ENCODE measurements at regions not wholly inside any gene's neighbourhood (a gene's known extent, or its start where the extent isn't known, plus 50 kb on each side); places are given as distances from the start of the nearest gene placed in this dataset.
A peak's percentile ranks its signal among the peaks of the same experiment; 100 is the strongest.
"Not testable (repeated sequence)": the region's sequence is repeated elsewhere in the genome, so short reads cannot be mapped to it uniquely, and the experiment has no call there.

DNA sequence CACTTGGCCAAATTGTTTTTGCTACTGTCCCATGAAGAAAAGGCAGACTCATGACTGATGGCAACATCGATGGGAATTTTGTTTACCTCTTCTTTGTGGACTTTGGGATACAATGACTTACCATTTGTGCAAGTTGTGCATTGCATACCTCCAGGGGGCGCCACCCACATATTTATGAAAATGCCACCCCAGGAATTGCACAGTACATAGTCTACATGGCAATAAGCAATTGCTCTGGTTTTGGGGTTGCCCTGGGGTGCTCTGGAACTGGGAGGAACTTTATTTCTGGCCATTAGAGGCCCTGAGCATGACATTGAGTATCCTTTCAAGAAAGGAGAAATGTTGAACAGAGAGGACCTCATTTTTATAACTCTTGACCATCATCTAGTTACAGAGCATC, 109.1 kb upstream of the ZNF195 start:
- TF ChIP-seq POLR2A (IDR thresholded peaks at IDR 0.05): not testable (repeated sequence)
- TF ChIP-seq, protein P1, sequence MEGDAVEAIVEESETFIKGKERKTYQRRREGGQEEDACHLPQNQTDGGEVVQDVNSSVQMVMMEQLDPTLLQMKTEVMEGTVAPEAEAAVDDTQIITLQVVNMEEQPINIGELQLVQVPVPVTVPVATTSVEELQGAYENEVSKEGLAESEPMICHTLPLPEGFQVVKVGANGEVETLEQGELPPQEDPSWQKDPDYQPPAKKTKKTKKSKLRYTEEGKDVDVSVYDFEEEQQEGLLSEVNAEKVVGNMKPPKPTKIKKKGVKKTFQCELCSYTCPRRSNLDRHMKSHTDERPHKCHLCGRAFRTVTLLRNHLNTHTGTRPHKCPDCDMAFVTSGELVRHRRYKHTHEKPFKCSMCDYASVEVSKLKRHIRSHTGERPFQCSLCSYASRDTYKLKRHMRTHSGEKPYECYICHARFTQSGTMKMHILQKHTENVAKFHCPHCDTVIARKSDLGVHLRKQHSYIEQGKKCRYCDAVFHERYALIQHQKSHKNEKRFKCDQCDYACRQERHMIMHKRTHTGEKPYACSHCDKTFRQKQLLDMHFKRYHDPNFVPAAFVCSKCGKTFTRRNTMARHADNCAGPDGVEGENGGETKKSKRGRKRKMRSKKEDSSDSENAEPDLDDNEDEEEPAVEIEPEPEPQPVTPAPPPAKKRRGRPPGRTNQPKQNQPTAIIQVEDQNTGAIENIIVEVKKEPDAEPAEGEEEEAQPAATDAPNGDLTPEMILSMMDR (IDR thresholded peaks at IDR 0.05): peak in 4 of 6 experiments; percentile 21 to 64 (median 29)

All from Peyer's patch (tissue), 4 donors.